Testis (tissue), 2 donors: ENCODE measurements at regions not wholly inside any gene's neighbourhood (a gene's known extent, or its start where the extent isn't known, plus 50 kb on each side); places are given as distances from the start of the nearest gene placed in this dataset.
"Not testable (repeated sequence)": the region's sequence is repeated elsewhere in the genome, so short reads cannot be mapped to it uniquely, and the experiment has no call there.

Experiments
- DNase-seq: peaks from one replicate; pipeline ENCODE4 v3.0.0-alpha.2; 2019
- H3K27ac ChIP-seq, 2 donors: fragments of 200-600 bp; sonication (generic); one replicate each; pipeline ENCODE4 v1.5.1; 2019
- H3K27me3 ChIP-seq: fragments of 200-600 bp; sonication (generic); one replicate; pipeline ENCODE4 v1.5.1; 2019
- H3K36me3 ChIP-seq: fragments of 200-600 bp; sonication (generic); one replicate; pipeline ENCODE4 v1.5.1; 2017; ENCODE audit warnings: low read depth; ENCODE audit errors: missing control alignments
- H3K4me1 ChIP-seq: fragments of 200-600 bp; sonication (generic); one replicate; pipeline ENCODE4 v1.5.1; 2019
- H3K4me3 ChIP-seq, 2 donors: fragments of 200-600 bp; sonication (generic); one replicate each; pipeline ENCODE4 v1.5.1; 2017 to 2019
- H3K9me3 ChIP-seq: fragments of 200-600 bp; sonication (generic); one replicate; pipeline ENCODE4 v1.5.1; 2017
- CTCF ChIP-seq, 3 experiments: fragments of 450-650 bp in 2 of 3; fragments of 200-600 bp in 1 of 3; sonication (generic) in 1 of 3; IDR thresholded peaks; one replicate each; pipeline ENCODE4 v1.5.1; 2016 to 2019; ENCODE audit warnings: antibody characterized with exemption in 3 of 3, mild to moderate bottlenecking in 2 of 3, moderate library complexity in 1 of 3
- POLR2A ChIP-seq: fragments of 450-650 bp; IDR thresholded peaks from one replicate; pipeline ENCODE4 v1.6.1; 2017; ENCODE audit warnings: antibody characterized with exemption, mild to moderate bottlenecking, moderate library complexity
- WGBS, 2 donors: methylation state at CpG; one replicate each; pipeline ENCODE4 v1.1.5; 2018; 5-methylcytosine and 5-hydroxymethylcytosine counted together
- intact Hi-C: fragments of 100-400 bp; cut with DNase I; formaldehyde crosslinking; loops from one replicate; pipeline ENCODE4 v1.15.1; 2023; ENCODE audit warnings: low total_unique reads

GRCh38 chr4:148643851-148644250 lies 201.6 kb upstream of the NR3C2 start:
- intact Hi-C loops, result no loop called here
- H3K27me3 ChIP-seq, result no peaks in the 10 kb centered on the region
- no peaks in the 10 kb centered on the region for H3K36me3 ChIP-seq
- H3K27ac ChIP-seq, result no peak overlapping the region
- TF ChIP-seq CTCF (IDR thresholded peaks at IDR 0.05) (no peak), POLR2A (no peak)
- H3K4me3 ChIP-seq, result no peak overlapping the region
- H3K9me3 ChIP-seq, result no peaks in the 10 kb centered on the region
- no peaks in the 10 kb centered on the region for H3K4me1 ChIP-seq
- WGBS, 2 donors, result 80 to 83% methylated on average over 2 of the region's 2 CpGs
- no peak for DNase-seq

- intact Hi-C loops, result no loop called here
- H3K27me3 ChIP-seq, result no peaks in the 10 kb centered on the region
- WGBS, 2 donors, result 80 to 86% methylated on average over 2 of the region's 2 CpGs
- no peaks in the 10 kb centered on the region for H3K9me3 ChIP-seq
- H3K4me3 ChIP-seq, result no peak overlapping the region
- TF ChIP-seq CTCF (IDR thresholded peaks at IDR 0.05) (no peak), POLR2A (no peak)
- H3K4me1 ChIP-seq, result no peaks in the 10 kb centered on the region
- H3K27ac ChIP-seq, result no peak overlapping the region
- no peaks in the 10 kb centered on the region for H3K36me3 ChIP-seq
- DNase-seq, result no peak
Measured at GRCh38 chr4:148642907-148643306, 200.7 kb upstream of the NR3C2 start.

- WGBS, 2 donors, result 73 to 88% methylated on average over 2 of the region's 2 CpGs
- H3K27me3 ChIP-seq, DNase-seq, H3K36me3 ChIP-seq, H3K4me3 ChIP-seq, intact Hi-C loops, H3K4me1 ChIP-seq, H3K9me3 ChIP-seq, H3K27ac ChIP-seq: not testable (repeated sequence)
Measured at GRCh38 chr4:148638079-148638478, 195.9 kb upstream of the NR3C2 start.

GRCh38 chr4:148637453-148637852 lies 195.2 kb upstream of the NR3C2 start:
- H3K27ac ChIP-seq, H3K4me1 ChIP-seq, H3K27me3 ChIP-seq, H3K4me3 ChIP-seq, intact Hi-C loops, H3K36me3 ChIP-seq, DNase-seq, H3K9me3 ChIP-seq: not testable (repeated sequence)
- 71 to 86% methylated on average over 3 of the region's 3 CpGs for WGBS, 2 donors

GRCh38 chr4:148634476-148634875 lies 192.3 kb upstream of the NR3C2 start:
- no peaks in the 10 kb centered on the region for H3K4me1 ChIP-seq
- WGBS, 2 donors, result 95 to 100% methylated on average over 3 of the region's 3 CpGs
- no peak for TF ChIP-seq POLR2A
- no peak for TF ChIP-seq CTCF (IDR thresholded peaks at IDR 0.05)
- no peak for DNase-seq
- H3K4me3 ChIP-seq, result no peak overlapping the region
- H3K27me3 ChIP-seq, result no peaks in the 10 kb centered on the region
- no peaks in the 10 kb centered on the region for H3K36me3 ChIP-seq
- intact Hi-C loops, result no loop called here
- H3K27ac ChIP-seq, result no peak overlapping the region
- no peaks in the 10 kb centered on the region for H3K9me3 ChIP-seq

GRCh38 chr4:148633720-148634119 lies 191.5 kb upstream of the NR3C2 start:
- TF ChIP-seq POLR2A (no peak), CTCF (IDR thresholded peaks at IDR 0.05) (no peak)
- no peak for DNase-seq
- Histone ChIP-seq H3K9me3 (no peaks in the 10 kb centered on the region), H3K27ac (no peak overlapping the region), H3K27me3 (no peaks in the 10 kb centered on the region), H3K4me1 (no peaks in the 10 kb centered on the region), H3K4me3 (no peak overlapping the region), H3K36me3 (no peaks in the 10 kb centered on the region)
- intact Hi-C loops, result no loop called here
- 89 to 92% methylated on average over 3 of the region's 3 CpGs for WGBS, 2 donors
